ENCODE measurements at regions not wholly inside any gene's neighbourhood (a gene's known extent, or its start where the extent isn't known, plus 50 kb on each side); places are given as distances from the start of the nearest gene placed in this dataset.
"Not testable (repeated sequence)": the region's sequence is repeated elsewhere in the genome, so short reads cannot be mapped to it uniquely, and the experiment has no call there.

DNA sequence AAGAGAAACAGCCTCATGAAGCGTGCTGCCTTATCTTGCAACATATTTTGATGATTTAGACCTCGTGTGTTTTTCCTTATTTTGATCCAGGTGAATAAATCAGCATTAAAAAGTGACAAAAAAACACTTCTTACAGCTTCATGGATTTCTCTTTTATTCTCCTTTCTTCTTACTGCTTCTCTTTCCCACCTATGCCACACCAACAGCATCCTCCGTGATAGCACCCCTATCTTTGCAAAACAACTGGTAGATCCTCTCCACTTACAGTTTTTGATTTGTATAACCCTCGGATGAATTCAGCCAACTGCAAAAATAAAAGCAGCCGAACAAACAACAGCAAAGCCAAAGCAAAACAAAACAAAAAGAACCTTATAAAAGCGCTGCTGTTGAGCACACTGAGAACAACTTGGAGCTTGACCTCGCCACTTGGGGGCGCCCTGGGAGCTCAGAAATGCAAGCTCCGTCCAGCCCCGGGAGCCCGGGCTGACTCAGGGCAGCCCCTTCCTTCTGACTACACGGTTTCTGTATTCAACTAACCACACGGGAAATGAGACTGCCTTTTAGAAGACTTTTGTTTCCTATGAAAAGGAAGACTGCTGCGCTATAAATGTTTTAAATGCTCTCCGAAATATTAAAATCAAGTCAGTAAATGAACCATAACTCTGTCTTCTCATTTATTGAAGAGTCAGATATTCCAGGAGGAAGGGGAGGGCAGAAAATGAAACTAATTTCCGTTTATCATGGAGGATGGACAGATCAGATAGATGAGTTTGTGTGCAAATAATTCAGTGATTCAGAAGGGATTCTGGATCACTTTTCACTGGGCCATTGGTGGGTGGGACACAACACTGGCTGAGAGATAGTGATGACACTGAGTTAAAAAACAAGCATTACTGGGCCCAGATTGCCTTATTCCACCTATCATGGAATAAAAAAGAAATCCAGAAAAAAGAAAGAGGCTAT lies 186.8 kb downstream of the ATP6V0E2 start:
- TF ChIP-seq, protein P1, sequence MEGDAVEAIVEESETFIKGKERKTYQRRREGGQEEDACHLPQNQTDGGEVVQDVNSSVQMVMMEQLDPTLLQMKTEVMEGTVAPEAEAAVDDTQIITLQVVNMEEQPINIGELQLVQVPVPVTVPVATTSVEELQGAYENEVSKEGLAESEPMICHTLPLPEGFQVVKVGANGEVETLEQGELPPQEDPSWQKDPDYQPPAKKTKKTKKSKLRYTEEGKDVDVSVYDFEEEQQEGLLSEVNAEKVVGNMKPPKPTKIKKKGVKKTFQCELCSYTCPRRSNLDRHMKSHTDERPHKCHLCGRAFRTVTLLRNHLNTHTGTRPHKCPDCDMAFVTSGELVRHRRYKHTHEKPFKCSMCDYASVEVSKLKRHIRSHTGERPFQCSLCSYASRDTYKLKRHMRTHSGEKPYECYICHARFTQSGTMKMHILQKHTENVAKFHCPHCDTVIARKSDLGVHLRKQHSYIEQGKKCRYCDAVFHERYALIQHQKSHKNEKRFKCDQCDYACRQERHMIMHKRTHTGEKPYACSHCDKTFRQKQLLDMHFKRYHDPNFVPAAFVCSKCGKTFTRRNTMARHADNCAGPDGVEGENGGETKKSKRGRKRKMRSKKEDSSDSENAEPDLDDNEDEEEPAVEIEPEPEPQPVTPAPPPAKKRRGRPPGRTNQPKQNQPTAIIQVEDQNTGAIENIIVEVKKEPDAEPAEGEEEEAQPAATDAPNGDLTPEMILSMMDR (IDR thresholded peaks at IDR 0.05; ENCODE audit: low read length, missing control alignments), result peak; percentile 4
- not testable (repeated sequence) for DNase-seq (ENCODE audit: low read depth); H3K4me3 ChIP-seq (replicated peaks; ENCODE audit: low read depth, low read length)

DNA sequence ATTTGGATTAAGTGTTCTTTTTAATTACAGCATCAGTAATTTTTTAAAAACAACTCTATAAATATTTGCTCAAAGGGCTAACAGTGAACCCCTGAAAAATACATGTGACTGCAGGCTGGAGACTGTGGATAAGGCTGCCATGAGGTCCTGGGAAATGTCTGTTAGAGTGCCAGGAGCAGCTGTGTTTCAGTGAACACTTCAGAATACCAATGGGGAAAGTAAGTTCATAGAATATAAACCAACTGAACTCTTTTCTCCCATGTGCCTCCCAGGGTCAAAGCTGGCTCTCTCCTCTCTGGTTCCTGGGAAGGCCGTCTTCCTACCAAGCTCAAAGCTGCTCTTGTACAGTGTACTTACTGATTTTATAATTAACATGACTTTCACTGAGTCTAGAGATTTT lies 189.4 kb downstream of the ATP6V0E2 start:
- not testable (repeated sequence) for H3K4me3 ChIP-seq (replicated peaks; ENCODE audit: low read depth, low read length); DNase-seq (ENCODE audit: low read depth)

DNA sequence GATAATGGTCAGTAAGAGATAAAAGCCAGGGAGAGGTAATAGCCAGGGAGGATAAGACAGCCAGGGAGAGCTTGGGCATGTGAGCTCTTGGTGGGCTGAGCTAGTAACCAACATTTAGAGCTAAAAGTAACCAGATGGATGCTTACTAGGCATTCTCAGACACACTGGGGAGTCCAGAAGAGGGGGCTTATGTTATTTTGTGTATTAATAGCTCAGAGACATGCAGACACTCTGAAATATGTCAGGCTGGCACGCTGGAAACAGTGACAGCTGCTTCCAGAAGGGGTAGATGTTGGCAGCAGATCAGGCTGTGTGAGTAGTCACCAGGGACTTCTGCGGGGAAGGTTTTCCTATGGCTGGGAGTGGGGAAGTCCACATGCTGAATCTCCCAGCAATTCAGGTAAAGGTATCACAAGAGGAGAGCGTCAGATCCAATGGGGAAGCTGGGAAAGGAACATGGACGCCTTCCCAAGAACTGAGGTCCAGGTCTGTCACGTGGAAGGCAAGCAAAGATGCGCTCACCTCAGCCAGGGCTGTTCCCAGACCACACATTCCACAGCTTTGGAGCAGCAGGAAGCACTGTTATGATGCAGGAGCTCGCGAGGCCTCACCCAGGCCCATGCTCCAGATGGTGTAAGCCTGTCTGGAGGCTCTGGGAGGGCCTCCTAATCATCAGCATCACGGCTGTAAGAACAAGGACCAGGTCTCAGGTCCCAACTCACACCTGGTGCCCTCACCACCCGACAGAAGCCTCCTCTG lies 196.0 kb downstream of the ATP6V0E2 start:
- not testable (repeated sequence) for H3K4me3 ChIP-seq (replicated peaks; ENCODE audit: low read depth, low read length); DNase-seq (ENCODE audit: low read depth)

DNA sequence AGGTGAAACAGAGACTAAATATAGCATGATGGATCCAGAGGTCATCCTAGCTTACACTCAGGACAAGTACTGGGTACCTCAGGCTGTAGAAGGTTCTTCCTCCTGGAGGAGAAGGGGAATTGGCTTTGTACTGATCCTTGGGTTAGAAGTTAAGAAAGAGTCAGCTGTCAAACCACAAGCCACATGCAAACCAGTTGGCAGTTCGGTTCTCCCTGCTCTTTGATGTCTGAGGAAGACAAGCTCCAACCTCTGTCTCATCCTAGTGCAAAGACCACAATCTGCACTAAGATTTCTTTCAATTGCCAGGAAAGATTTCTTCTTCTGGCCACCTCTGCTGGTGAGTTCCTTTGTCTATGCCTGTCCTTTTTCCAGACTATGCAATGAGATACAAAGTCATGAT lies 203.8 kb downstream of the ATP6V0E2 start:
- not testable (repeated sequence) for H3K4me3 ChIP-seq (replicated peaks; ENCODE audit: low read depth, low read length); DNase-seq (ENCODE audit: low read depth)

DNA sequence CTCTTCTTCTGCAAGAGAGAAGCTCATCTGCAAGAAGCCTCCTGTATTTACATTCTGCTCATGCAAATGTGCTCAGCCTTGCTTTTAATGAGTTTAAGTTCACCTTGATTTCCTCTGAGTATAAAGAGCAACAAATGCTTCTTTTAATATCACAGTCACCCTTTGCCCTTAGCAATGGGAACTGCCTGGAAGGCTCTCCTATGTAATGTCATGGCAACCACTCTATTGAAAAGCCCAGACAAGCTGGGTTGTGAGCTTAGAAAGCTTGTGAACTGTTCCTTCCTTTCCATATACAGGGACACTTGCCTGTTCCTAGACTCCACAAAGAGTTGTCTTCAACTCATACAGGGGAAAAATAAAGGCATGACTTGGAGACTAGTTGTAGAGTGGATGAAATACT lies 208.1 kb downstream of the ATP6V0E2 start:
- DNase-seq (ENCODE audit: low read depth); H3K4me3 ChIP-seq (replicated peaks; ENCODE audit: low read depth, low read length): not testable (repeated sequence)

DNA sequence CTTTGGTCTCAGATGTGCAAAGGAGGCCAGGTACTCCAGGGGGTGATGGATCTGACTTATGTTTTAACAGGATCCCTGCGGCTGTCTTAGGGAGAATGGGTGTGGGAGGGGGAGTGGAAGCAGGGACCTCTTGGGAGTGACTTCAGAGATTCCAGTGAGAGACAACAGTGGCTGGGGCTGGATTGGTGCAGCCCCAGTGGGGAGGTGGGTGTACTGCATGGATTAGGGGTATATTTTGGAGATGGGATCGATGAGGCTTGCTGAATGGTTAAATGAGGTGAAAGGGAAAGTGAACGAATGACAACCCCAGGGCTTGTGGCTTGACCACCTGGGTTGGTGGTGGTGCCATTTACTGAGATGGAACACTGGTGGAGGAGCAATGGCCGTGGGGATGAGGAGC lies 211.0 kb downstream of the ATP6V0E2 start:
- not testable (repeated sequence) for H3K4me3 ChIP-seq (replicated peaks; ENCODE audit: low read depth, low read length); DNase-seq (ENCODE audit: low read depth)

DNA sequence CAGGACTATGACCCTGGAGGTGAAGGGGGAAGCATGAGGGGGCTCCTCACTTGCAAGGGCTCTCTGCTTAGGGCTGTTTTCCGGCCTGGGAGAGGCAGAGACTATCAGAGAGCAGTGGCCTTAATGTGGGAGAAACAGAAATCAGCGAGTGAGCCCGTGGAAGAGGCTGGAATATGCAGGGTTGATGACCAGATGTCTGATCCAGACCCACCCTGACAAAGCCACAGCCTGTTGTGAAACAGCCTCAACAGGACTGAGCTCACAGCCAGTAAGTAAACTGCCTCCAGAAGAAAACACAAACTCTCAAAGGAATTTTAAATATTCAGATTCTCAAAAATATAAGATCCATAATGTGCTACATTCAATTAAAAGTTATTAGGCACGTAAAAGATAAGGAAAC lies 213.7 kb downstream of the ATP6V0E2 start:
- H3K4me3 ChIP-seq (replicated peaks; ENCODE audit: low read depth, low read length); DNase-seq (ENCODE audit: low read depth): not testable (repeated sequence)

DNA sequence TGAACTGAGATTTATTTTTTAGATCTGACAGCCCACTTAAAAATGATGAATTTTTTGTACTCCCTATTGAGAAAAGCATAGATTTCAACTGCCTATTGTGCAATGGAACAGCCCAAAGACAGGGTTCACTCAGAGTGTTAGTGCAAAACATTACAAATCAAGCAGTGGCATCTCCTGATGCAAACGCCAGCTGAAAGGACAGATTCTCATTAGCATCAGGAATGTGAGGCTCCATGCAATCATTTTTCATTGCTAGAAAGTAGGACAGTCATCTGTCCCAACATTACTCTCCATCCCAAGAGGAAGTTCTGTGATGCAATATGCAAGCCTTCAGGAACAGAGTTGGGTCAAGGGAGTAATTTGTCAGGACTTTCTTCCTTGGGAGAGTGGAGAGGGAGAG lies 215.4 kb downstream of the ATP6V0E2 start:
- H3K4me3 ChIP-seq (replicated peaks; ENCODE audit: low read depth, low read length); DNase-seq (ENCODE audit: low read depth): not testable (repeated sequence)

DNA sequence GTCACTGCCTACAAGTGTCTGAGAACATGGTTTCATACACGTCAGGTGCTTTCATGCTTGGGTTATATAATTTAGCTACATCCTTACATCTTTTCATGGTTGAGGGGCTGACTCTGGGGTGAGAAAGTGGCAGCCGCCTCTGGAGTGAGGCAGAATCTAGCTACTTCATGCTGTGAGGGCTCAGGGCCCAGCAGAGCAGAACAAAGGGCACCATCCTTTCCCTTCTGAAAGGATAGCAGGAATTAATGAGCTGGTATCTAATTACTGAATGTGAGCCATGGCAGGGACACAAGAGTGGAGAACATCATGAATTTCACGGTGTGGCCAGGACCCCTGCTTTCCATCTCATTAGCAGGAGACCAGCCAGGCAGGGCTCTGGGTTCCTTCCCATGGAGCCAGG lies 217.0 kb downstream of the ATP6V0E2 start:
- DNase-seq (ENCODE audit: low read depth); H3K4me3 ChIP-seq (replicated peaks; ENCODE audit: low read depth, low read length): not testable (repeated sequence)

DNA sequence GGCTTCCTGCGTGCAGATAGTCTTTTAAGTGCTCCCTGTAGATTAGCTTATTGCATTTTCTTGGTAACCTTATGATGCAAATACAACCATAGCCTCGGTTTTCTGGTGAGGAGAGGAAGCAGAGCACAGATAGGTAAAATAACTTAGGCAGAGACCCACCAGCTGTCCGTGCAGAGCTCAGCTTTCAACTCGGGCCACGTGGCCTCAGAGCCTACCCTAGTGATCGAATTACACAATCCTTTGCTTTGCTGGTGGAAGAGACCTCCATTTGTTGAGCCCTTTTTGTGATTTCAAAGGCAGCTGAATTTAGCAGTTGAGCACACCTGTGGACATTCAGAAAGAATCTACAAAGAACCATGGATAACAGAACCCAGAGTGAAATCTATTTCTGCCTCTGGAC lies 220.1 kb downstream of the ATP6V0E2 start:
- DNase-seq (ENCODE audit: low read depth); H3K4me3 ChIP-seq (replicated peaks; ENCODE audit: low read depth, low read length): not testable (repeated sequence)

DNA sequence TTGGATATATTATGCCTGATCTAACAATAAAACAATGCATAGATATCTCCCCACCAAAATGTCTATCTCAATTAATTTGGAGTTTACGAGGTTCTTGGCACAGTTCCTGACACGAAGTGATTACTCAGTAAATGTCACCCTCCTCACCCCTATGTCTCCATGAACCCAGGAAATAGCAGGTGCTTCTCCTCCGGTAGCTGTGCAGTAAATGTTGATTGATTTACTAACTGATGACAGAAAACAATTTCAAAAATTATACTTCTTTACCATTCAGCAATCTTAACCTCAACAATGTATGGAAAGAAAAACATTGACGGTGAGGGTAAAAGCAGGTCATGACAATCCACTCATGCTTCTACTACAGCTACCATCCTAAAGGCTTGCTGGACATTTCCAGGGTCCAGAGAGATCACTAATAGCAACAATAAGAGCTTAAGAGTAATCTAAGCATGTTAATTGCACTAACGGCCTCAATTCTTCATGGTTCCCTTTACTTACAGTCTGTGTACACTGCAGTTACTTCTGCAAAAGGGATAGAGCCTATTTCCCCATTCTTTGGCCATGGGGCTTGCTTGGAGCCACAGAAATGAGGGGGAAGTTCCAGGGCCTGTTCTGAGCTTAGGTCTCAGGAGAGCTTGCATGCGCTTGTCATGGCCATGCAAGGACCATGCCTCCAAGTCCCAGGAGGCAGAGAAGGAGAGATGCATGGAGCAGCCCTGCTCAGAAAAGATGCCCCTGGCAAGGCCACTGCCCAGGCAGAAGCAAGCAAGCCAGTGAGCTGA lies 222.6 kb downstream of the ATP6V0E2 start:
- H3K4me3 ChIP-seq (replicated peaks; ENCODE audit: low read depth, low read length); DNase-seq (ENCODE audit: low read depth): not testable (repeated sequence)

DNA sequence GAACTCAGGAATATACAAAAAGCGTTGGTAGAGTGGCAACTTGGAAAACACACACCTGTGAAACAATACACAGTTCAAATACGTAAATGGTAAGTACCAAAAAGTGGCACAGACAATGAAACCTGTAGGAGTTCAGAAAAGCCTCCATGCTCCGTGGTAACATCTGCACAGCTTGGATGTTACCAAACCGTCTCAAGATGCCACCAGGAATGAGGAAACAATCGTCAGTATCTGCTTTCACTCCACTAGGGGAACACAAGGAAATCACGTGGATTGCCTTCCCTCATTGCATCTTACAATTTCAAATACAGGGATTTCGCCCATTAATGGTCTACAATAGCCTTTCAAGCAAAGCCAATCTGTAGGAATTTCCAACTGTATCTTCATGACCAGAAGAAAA lies 224.6 kb upstream of the LRRC61 start:
- not testable (repeated sequence) for DNase-seq (ENCODE audit: low read depth); H3K4me3 ChIP-seq (replicated peaks; ENCODE audit: low read depth, low read length)

DNA sequence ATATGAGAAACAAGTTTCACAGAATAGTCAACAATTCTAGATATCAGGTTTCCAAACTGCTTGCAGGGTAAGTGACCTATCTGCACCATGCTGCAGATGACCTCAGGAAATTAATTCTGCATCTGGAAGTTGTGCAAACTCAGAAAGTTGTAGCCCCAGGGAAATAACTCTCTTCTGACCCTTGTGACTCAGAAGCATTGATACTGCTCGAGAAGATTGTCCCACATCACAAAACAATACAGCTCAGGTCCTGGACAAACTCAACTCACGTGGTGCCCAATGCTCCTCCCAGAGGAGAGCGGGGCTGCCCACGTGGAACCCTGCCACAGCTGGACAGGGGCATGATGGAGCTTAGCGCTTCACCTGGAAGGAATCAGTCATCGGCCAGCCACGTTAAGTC lies 221.9 kb upstream of the LRRC61 start:
- not testable (repeated sequence) for DNase-seq (ENCODE audit: low read depth); H3K4me3 ChIP-seq (replicated peaks; ENCODE audit: low read depth, low read length)

DNA sequence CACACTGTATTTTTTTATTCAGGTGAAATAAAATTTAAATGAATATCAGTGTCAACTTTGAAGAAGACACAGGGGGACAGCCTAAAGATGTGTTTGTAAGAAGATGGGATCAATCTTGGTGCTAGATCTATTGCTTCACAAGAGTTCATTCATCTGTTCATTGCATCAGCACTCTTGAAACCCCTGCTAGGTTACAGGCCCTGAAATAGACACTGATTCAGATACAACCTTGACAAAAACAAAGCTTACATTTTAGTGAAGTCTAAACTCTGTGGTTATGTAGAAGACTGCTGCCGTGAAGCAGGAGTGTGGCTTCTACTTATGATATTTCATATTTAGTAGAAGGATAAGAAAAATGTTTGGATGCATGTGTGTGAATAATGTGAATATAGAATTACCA lies 215.9 kb upstream of the LRRC61 start:
- not testable (repeated sequence) for DNase-seq (ENCODE audit: low read depth); H3K4me3 ChIP-seq (replicated peaks; ENCODE audit: low read depth, low read length)

DNA sequence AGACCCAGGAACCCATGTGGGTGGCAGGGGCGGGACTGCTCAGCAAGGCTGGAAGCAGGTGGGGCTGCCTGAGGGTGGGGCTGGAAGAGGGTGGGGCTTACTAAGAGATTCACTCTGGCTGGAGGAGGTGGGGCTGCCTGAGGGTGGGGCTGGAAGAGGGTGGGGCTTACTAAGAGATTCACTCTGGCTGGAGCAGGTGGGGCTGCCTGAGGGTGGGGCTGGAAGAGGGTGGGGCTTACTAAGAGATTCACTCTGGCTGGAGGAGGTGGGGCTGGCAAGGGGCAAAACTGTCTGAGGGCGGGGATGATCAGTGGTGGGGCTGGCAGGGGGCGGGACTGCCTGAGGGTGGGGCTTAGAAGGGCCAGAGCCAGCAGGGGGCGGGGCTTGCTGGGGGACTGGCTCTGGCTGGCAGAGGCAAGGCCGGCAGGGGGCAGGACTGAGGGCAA lies 212.8 kb upstream of the LRRC61 start:
- H3K4me3 ChIP-seq (replicated peaks; ENCODE audit: low read depth, low read length); DNase-seq (ENCODE audit: low read depth): not testable (repeated sequence)

DNA sequence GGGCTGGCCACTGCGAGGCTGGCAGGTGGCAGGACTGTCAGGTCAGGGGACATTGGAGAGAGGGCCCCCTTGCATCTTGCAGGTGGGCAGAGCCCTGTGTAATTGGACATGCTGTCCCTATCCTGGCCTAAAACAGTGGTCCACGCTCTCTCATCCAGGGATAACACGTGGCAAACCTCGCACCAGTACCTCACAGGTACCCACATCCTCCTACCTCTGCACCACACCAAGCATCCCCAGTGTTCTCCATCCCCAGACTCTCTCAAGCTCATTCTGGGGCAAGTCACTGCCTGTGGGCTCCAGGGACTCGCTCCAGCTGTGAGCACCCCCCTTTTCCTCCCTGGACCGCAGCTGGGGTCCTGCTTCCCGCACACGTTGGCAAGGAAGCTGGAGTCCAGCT lies 212.3 kb upstream of the LRRC61 start:
- DNase-seq (ENCODE audit: low read depth); H3K4me3 ChIP-seq (replicated peaks; ENCODE audit: low read depth, low read length): not testable (repeated sequence)

DNA sequence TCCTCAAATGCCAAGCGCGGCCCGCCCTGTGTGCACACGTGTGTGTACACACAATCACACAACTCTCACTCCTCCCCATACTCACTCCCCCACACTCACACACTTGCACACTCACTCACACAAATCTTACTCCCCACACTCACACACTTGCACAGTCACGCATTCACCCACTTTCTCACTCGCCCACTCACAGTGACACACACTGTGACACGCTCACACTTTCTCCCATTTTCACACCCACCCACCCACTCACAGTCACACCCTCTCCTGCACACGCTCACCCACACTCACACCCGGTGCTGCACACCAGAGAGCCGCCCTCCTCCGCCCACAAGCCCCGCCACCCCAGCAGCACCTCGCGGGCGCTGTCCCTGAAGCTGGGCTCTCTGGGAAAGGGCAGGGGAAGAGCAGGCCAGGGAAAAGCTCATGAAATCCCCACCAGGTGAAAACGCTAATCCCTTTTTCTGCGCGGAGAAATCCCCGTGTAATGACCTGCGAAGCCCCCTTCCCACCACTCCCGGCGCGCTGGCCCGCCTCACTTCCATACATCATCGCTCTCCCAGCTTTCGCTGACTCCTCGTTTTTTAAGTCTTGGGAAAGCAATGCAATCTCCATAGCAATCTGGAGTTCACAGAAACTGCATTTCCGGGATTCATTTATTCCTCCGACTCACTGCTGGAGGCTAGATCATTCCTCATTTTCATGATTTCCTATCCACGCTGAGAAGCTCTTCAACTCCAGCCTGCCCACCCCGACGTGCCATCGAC lies 211.6 kb upstream of the LRRC61 start:
- not testable (repeated sequence) for H3K4me3 ChIP-seq (replicated peaks; ENCODE audit: low read depth, low read length); DNase-seq (ENCODE audit: low read depth)
